ENCODE measurements at regions not wholly inside any gene's neighbourhood (a gene's known extent, or its start where the extent isn't known, plus 50 kb on each side); places are given as distances from the start of the nearest gene placed in this dataset.

GRCh38 chr18:43714343-43715010 lies 437.2 kb upstream of the SYT4 start (continued):
- TF ChIP-seq, protein P1, sequence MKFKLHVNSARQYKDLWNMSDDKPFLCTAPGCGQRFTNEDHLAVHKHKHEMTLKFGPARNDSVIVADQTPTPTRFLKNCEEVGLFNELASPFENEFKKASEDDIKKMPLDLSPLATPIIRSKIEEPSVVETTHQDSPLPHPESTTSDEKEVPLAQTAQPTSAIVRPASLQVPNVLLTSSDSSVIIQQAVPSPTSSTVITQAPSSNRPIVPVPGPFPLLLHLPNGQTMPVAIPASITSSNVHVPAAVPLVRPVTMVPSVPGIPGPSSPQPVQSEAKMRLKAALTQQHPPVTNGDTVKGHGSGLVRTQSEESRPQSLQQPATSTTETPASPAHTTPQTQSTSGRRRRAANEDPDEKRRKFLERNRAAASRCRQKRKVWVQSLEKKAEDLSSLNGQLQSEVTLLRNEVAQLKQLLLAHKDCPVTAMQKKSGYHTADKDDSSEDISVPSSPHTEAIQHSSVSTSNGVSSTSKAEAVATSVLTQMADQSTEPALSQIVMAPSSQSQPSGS (CRISPR knock-in tag; IDR thresholded peaks at IDR 0.05; ENCODE audit: borderline replicate concordance, low read depth), result no peak
- TF ChIP-seq RELA (CRISPR knock-in tag; IDR thresholded peaks at IDR 0.05; ENCODE audit: borderline replicate concordance), result no peak

- POLR2A ChIA-PET, result no interaction called here
- Mint-ChIP-seq H3K36me3 (peaks cover 5% of the 10 kb centered on the region), H3K4me3 (no peak overlapping the region), H3K27ac (no peak overlapping the region), H3K4me1 (no peaks in the 10 kb centered on the region), H3K9me3 (peaks cover 39% of the 10 kb centered on the region), H3K27me3 (ENCODE audit: low read depth) (no peaks in the 10 kb centered on the region)
- CTCF ChIA-PET, result no interaction called here
- ATAC-seq (no peak), DNase-seq (ENCODE audit: low spot score) (no peak)
- TF ChIP-seq, protein P2, sequence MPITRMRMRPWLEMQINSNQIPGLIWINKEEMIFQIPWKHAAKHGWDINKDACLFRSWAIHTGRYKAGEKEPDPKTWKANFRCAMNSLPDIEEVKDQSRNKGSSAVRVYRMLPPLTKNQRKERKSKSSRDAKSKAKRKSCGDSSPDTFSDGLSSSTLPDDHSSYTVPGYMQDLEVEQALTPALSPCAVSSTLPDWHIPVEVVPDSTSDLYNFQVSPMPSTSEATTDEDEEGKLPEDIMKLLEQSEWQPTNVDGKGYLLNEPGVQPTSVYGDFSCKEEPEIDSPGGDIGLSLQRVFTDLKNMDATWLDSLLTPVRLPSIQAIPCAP (CRISPR knock-in tag; IDR thresholded peaks at IDR 0.05), result no peak
- TF ChIP-seq, protein P3, sequence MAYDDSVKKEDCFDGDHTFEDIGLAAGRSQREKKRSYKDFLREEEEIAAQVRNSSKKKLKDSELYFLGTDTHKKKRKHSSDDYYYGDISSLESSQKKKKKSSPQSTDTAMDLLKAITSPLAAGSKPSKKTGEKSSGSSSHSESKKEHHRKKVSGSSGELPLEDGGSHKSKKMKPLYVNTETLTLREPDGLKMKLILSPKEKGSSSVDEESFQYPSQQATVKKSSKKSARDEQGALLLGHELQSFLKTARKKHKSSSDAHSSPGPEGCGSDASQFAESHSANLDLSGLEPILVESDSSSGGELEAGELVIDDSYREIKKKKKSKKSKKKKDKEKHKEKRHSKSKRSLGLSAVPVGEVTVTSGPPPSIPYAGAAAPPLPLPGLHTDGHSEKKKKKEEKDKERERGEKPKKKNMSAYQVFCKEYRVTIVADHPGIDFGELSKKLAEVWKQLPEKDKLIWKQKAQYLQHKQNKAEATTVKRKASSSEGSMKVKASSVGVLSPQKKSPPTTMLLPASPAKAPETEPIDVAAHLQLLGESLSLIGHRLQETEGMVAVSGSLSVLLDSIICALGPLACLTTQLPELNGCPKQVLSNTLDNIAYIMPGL (CRISPR knock-in tag; IDR thresholded peaks at IDR 0.05), result no peak
- TF ChIP-seq ZNF416 (CRISPR knock-in tag; IDR thresholded peaks at IDR 0.05) (no peak), JAZF1 (CRISPR knock-in tag; IDR thresholded peaks at IDR 0.05) (no peak), IRF2 (CRISPR knock-in tag; IDR thresholded peaks at IDR 0.05; ENCODE audit: borderline replicate concordance, low read depth) (no peak), ZBTB21 (CRISPR knock-in tag; IDR thresholded peaks at IDR 0.05; ENCODE audit: borderline replicate concordance) (no peak), GRHL2 (CRISPR knock-in tag; IDR thresholded peaks at IDR 0.05; ENCODE audit: insufficient replicate concordance, severe bottlenecking) (no peak), NFYB (CRISPR knock-in tag; conservative IDR thresholded peaks at IDR 0.05; ENCODE audit: low read depth) (no peak), ZBTB43 (CRISPR knock-in tag; IDR thresholded peaks at IDR 0.05) (no peak), HMGA2 (CRISPR knock-in tag; IDR thresholded peaks at IDR 0.05) (no peak), SP1 (CRISPR knock-in tag; conservative IDR thresholded peaks at IDR 0.05) (no peak), ZNF671 (CRISPR knock-in tag; IDR thresholded peaks at IDR 0.05) (no peak), NR2C2 (CRISPR knock-in tag; IDR thresholded peaks at IDR 0.05) (no peak)
- TF ChIP-seq, protein P4, sequence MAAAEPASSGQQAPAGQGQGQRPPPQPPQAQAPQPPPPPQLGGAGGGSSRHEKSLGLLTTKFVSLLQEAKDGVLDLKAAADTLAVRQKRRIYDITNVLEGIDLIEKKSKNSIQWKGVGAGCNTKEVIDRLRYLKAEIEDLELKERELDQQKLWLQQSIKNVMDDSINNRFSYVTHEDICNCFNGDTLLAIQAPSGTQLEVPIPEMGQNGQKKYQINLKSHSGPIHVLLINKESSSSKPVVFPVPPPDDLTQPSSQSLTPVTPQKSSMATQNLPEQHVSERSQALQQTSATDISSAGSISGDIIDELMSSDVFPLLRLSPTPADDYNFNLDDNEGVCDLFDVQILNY (CRISPR knock-in tag; IDR thresholded peaks at IDR 0.05), result no peak
Measured at GRCh38 chr18:43719267-43719795, 442.0 kb upstream of the SYT4 start.

GRCh38 chr18:43720041-43720440 lies 442.8 kb upstream of the SYT4 start:
- CTCF ChIA-PET, result no interaction called here
- no peaks in the 10 kb centered on the region for H3K4me1 Mint-ChIP-seq
- peaks cover 45% of the 10 kb centered on the region for H3K9me3 Mint-ChIP-seq
- POLR2A ChIA-PET, result no interaction called here
- DNase-seq (ENCODE audit: low spot score) (no peak), ATAC-seq (no peak)
- no peaks in the 10 kb centered on the region for H3K27me3 Mint-ChIP-seq (ENCODE audit: low read depth)
- H3K36me3 Mint-ChIP-seq, result peaks cover 8% of the 10 kb centered on the region
- no peak overlapping the region for H3K27ac Mint-ChIP-seq
- H3K4me3 Mint-ChIP-seq, result no peak overlapping the region
- TF ChIP-seq ZNF232 (CRISPR knock-in tag; IDR thresholded peaks at IDR 0.05), result no peak
- TF ChIP-seq IRF2 (CRISPR knock-in tag; IDR thresholded peaks at IDR 0.05; ENCODE audit: borderline replicate concordance, low read depth), result no peak
- no peak for TF ChIP-seq SMAD4 (CRISPR knock-in tag; IDR thresholded peaks at IDR 0.05)
- no peak for TF ChIP-seq ZNF281 (CRISPR knock-in tag; IDR thresholded peaks at IDR 0.05)
- TF ChIP-seq RELA (CRISPR knock-in tag; IDR thresholded peaks at IDR 0.05; ENCODE audit: borderline replicate concordance), result no peak
- TF ChIP-seq, protein P1 (CRISPR knock-in tag; IDR thresholded peaks at IDR 0.05; ENCODE audit: borderline replicate concordance, low read depth), result no peak
- TF ChIP-seq TEAD4 (CRISPR knock-in tag; IDR thresholded peaks at IDR 0.05), result no peak
- TF ChIP-seq, protein P5, sequence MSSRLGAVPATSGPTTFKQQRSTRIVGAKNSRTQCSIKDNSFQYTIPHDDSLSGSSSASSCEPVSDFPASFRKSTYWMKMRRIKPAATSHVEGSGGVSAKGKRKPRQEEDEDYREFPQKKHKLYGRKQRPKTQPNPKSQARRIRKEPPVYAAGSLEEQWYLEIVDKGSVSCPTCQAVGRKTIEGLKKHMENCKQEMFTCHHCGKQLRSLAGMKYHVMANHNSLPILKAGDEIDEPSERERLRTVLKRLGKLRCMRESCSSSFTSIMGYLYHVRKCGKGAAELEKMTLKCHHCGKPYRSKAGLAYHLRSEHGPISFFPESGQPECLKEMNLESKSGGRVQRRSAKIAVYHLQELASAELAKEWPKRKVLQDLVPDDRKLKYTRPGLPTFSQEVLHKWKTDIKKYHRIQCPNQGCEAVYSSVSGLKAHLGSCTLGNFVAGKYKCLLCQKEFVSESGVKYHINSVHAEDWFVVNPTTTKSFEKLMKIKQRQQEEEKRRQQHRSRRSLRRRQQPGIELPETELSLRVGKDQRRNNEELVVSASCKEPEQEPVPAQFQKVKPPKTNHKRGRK (CRISPR knock-in tag; IDR thresholded peaks at IDR 0.05; ENCODE audit: borderline replicate concordance), result no peak
